MM.1S (cell line): ENCODE measurements at regions not wholly inside any gene's neighbourhood (a gene's known extent, or its start where the extent isn't known, plus 50 kb on each side); places are given as distances from the start of the nearest gene placed in this dataset.

Experiments
- DNase-seq: peaks from one replicate; pipeline ENCODE4 v3.0.0-alpha.2; 2015
- H2AFZ ChIP-seq: fragments of 300-600 bp; sonication (generic); 2 replicates; pipeline ENCODE4 v1.6.0; 2016; ENCODE audit warnings: antibody characterized with exemption, low read length
- H3F3A ChIP-seq: fragments of 300-600 bp; sonication (generic); 2 replicates; pipeline ENCODE4 v1.6.1; 2016; ENCODE audit warnings: mild to moderate bottlenecking, antibody characterized with exemption, low read length, moderate library complexity, mixed read lengths; ENCODE audit not compliant: insufficient read depth
- H3K27ac ChIP-seq: fragments of 300-600 bp; sonication (generic); 2 replicates; pipeline ENCODE4 v1.5.1; 2016; ENCODE audit warnings: mild to moderate bottlenecking, low read length
- H3K27me3 ChIP-seq: fragments of 300-600 bp; sonication (generic); replicated peaks from 2 replicates; pipeline ENCODE4 v1.6.0; 2016; ENCODE audit warnings: low read length; ENCODE audit not compliant: insufficient read depth
- H3K36me3 ChIP-seq: fragments of 300-600 bp; sonication (generic); replicated peaks from 2 replicates; pipeline ENCODE4 v1.6.1; 2016; ENCODE audit warnings: mild to moderate bottlenecking, low read length, mixed read lengths; ENCODE audit not compliant: insufficient read depth
- H3K4me1 ChIP-seq: fragments of 300-600 bp; sonication (generic); 2 replicates; pipeline ENCODE4 v1.6.1; 2016; ENCODE audit warnings: low read length, mixed read lengths
- H3K4me2 ChIP-seq: fragments of 300-600 bp; sonication (generic); 2 replicates; pipeline ENCODE4 v1.6.0; 2016; ENCODE audit warnings: low read depth, low read length
- H3K4me3 ChIP-seq: fragments of 300-600 bp; sonication (generic); 2 replicates; pipeline ENCODE4 v1.5.1; 2016; ENCODE audit warnings: low read length, mixed read lengths
- H3K79me2 ChIP-seq: fragments of 300-600 bp; sonication (generic); 2 replicates; pipeline ENCODE4 v1.6.1; 2016; ENCODE audit warnings: mixed run types, low read length, mixed read lengths
- H3K9ac ChIP-seq: fragments of 300-600 bp; sonication (generic); 2 replicates; pipeline ENCODE4 v1.6.1; 2016; ENCODE audit warnings: low read length, mixed read lengths
- H3K9me2 ChIP-seq: fragments of 300-600 bp; sonication (generic); replicated peaks from 2 replicates; pipeline ENCODE4 v1.6.1; 2016; ENCODE audit warnings: mild to moderate bottlenecking, low read length, mixed read lengths; ENCODE audit not compliant: insufficient read depth
- H3K9me3 ChIP-seq: fragments of 300-600 bp; sonication (generic); replicated peaks from 2 replicates; pipeline ENCODE4 v1.6.1; 2016; ENCODE audit warnings: mild to moderate bottlenecking, low read length, mixed read lengths; ENCODE audit not compliant: insufficient read depth
- H4K20me1 ChIP-seq: fragments of 300-600 bp; sonication (generic); 2 replicates; pipeline ENCODE4 v1.6.1; 2016; ENCODE audit warnings: mild to moderate bottlenecking, low read length, moderate library complexity, mixed read lengths; ENCODE audit not compliant: insufficient read depth
- EZH2 ChIP-seq: fragments of 300-600 bp; sonication (generic); optimal IDR thresholded peaks from 2 replicates; pipeline ENCODE3; 2017; ENCODE audit warnings: low read depth, mild to moderate bottlenecking, antibody characterized with exemption, low read length, mixed read lengths
- EZH2phosphoT487 ChIP-seq: fragments of 300-600 bp; sonication (generic); IDR thresholded peaks from 2 replicates; pipeline ENCODE4 v1.6.1; 2018; ENCODE audit warnings: antibody characterized with exemption, low read length
- TF ChIP-seq, protein P1 (sequence below): fragments of 300-600 bp; sonication (generic); IDR thresholded peaks from 2 replicates; pipeline ENCODE4 v1.5.1; 2016; ENCODE audit warnings: antibody characterized with exemption, low read length, mixed read lengths

GRCh38 chr21:45354970-45355369 lies 50.0 kb upstream of the COL18A1 start:
- Histone ChIP-seq H3K9me2 (no peaks in the 10 kb centered on the region), H3K4me1 (no peaks in the 10 kb centered on the region), H3K4me2 (no peak overlapping the region), H3K27me3 (peaks cover 100% of the 10 kb centered on the region), H3K9ac (no peak overlapping the region), H2AFZ (no peak overlapping the region), H3K27ac (no peak overlapping the region), H3F3A (no peaks in the 10 kb centered on the region), H4K20me1 (no peaks in the 10 kb centered on the region), H3K36me3 (no peaks in the 10 kb centered on the region), H3K9me3 (no peaks in the 10 kb centered on the region), H3K79me2 (no peaks in the 10 kb centered on the region), H3K4me3 (no peak overlapping the region)
- TF ChIP-seq EZH2: no peak
- no peak for TF ChIP-seq EZH2phosphoT487
- TF ChIP-seq, protein P1, sequence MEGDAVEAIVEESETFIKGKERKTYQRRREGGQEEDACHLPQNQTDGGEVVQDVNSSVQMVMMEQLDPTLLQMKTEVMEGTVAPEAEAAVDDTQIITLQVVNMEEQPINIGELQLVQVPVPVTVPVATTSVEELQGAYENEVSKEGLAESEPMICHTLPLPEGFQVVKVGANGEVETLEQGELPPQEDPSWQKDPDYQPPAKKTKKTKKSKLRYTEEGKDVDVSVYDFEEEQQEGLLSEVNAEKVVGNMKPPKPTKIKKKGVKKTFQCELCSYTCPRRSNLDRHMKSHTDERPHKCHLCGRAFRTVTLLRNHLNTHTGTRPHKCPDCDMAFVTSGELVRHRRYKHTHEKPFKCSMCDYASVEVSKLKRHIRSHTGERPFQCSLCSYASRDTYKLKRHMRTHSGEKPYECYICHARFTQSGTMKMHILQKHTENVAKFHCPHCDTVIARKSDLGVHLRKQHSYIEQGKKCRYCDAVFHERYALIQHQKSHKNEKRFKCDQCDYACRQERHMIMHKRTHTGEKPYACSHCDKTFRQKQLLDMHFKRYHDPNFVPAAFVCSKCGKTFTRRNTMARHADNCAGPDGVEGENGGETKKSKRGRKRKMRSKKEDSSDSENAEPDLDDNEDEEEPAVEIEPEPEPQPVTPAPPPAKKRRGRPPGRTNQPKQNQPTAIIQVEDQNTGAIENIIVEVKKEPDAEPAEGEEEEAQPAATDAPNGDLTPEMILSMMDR: no peak
- DNase-seq: no peak
